Trophoblast cell (in vitro differentiated cells and primary cell): ENCODE measurements at regions not wholly inside any gene's neighbourhood (a gene's known extent, or its start where the extent isn't known, plus 50 kb on each side); places are given as distances from the start of the nearest gene placed in this dataset.

Experiments used
- DNase-seq, 2 donors: peaks; one replicate each; pipeline ENCODE4 v3.0.0-alpha.2; 2016
- H2AFZ ChIP-seq: 2 replicates; pipeline ENCODE4 v1.6.1; 2013; ENCODE audit warnings: low read length, moderate library complexity, mild to moderate bottlenecking; ENCODE audit not compliant: insufficient read depth, poor library complexity
- H2AK5ac ChIP-seq: 2 replicates; pipeline ENCODE4 v1.6.1; 2013; ENCODE audit warnings: mild to moderate bottlenecking, low read length
- H2BK120ac ChIP-seq: 2 replicates; pipeline ENCODE4 v1.6.1; 2013; ENCODE audit warnings: low read length, mild to moderate bottlenecking, moderate library complexity; ENCODE audit not compliant: insufficient read depth, poor library complexity
- H2BK12ac ChIP-seq: 2 replicates; pipeline ENCODE4 v1.6.1; 2013; ENCODE audit warnings: mild to moderate bottlenecking, low read length, moderate library complexity
- H2BK5ac ChIP-seq: 2 replicates; pipeline ENCODE4 v1.6.1; 2013; ENCODE audit warnings: low read length, low read depth, moderate library complexity, mild to moderate bottlenecking; ENCODE audit not compliant: poor library complexity
- H3K14ac ChIP-seq: 2 replicates; pipeline ENCODE4 v1.6.1; 2013; ENCODE audit warnings: mild to moderate bottlenecking, low read length
- H3K18ac ChIP-seq: 2 replicates; pipeline ENCODE4 v1.6.1; 2013; ENCODE audit warnings: mild to moderate bottlenecking, low read length
- H3K23ac ChIP-seq: 2 replicates; pipeline ENCODE4 v1.6.1; 2013; ENCODE audit warnings: low read length
- H3K27ac ChIP-seq: 2 replicates; pipeline ENCODE4 v1.5.1; 2013; ENCODE audit warnings: low read depth, mild to moderate bottlenecking, inconsistent platforms, low read length, moderate library complexity
- H3K27me3 ChIP-seq: 2 replicates; pipeline ENCODE4 v1.6.1; 2013; ENCODE audit warnings: inconsistent platforms, mild to moderate bottlenecking, low read length, moderate library complexity; ENCODE audit not compliant: insufficient read depth
- H3K36me3 ChIP-seq, 2 experiments: 1 replicate in 1 of 2; 2 replicates in 1 of 2; pipeline ENCODE4 v1.6.1; 2013; ENCODE audit warnings: low read length in 2 of 2, mild to moderate bottlenecking in 2 of 2, moderate library complexity in 1 of 2; ENCODE audit not compliant: insufficient read depth in 2 of 2, control insufficient read depth in 1 of 2
- H3K4ac ChIP-seq: 2 replicates; pipeline ENCODE4 v1.6.1; 2013; ENCODE audit warnings: low read depth, mild to moderate bottlenecking, low read length, moderate library complexity
- H3K4me1 ChIP-seq, 2 experiments: 1 replicate in 1 of 2; 2 replicates in 1 of 2; pipeline ENCODE4 v1.6.1; 2013; ENCODE audit warnings: low read length in 2 of 2, mild to moderate bottlenecking in 2 of 2, moderate library complexity in 1 of 2; ENCODE audit not compliant: insufficient read depth in 2 of 2, control insufficient read depth in 1 of 2
- H3K4me2 ChIP-seq: 2 replicates; pipeline ENCODE4 v1.6.1; 2013; ENCODE audit warnings: inconsistent platforms, mild to moderate bottlenecking, low read length, moderate library complexity
- H3K4me3 ChIP-seq: 2 replicates; pipeline ENCODE4 v1.5.1; 2013; ENCODE audit warnings: mild to moderate bottlenecking, low read depth, low read length, inconsistent platforms
- H3K79me1 ChIP-seq: one replicate; pipeline ENCODE4 v1.6.1; 2013; ENCODE audit warnings: low read length
- H3K79me2 ChIP-seq: 2 replicates; pipeline ENCODE4 v1.6.1; 2013; ENCODE audit warnings: low read length, mild to moderate bottlenecking; ENCODE audit not compliant: control insufficient read depth, insufficient read depth, poor library complexity
- H3K9ac ChIP-seq: 2 replicates; pipeline ENCODE4 v1.6.1; 2013; ENCODE audit warnings: mild to moderate bottlenecking, low read length
- H3K9me3 ChIP-seq: 2 replicates; pipeline ENCODE4 v1.6.1; 2013; ENCODE audit warnings: low read depth, mild to moderate bottlenecking, control low read depth, inconsistent platforms, low read length; ENCODE audit not compliant: insufficient read depth
- H4K12ac ChIP-seq: 2 replicates; pipeline ENCODE4 v1.6.1; 2013; ENCODE audit warnings: low read depth, mild to moderate bottlenecking, low read length, moderate library complexity
- H4K8ac ChIP-seq: 2 replicates; pipeline ENCODE4 v1.6.1; 2013; ENCODE audit warnings: low read depth, mild to moderate bottlenecking, low read length, moderate library complexity
- H4K91ac ChIP-seq: one replicate; pipeline ENCODE4 v1.6.1; 2013; ENCODE audit warnings: low read depth, mild to moderate bottlenecking, low read length, moderate library complexity
- WGBS: extraction: QIAGEN DNeasy Blood & Tissue Kit; methylation state at CpG from one replicate; pipeline ENCODE4 v1.1.7; 2013; ENCODE audit warnings: missing lambda C conversion rate; ENCODE audit not compliant: insufficient read length, insufficient coverage; ENCODE audit errors: extremely low coverage; 5-methylcytosine and 5-hydroxymethylcytosine counted together

DNA sequence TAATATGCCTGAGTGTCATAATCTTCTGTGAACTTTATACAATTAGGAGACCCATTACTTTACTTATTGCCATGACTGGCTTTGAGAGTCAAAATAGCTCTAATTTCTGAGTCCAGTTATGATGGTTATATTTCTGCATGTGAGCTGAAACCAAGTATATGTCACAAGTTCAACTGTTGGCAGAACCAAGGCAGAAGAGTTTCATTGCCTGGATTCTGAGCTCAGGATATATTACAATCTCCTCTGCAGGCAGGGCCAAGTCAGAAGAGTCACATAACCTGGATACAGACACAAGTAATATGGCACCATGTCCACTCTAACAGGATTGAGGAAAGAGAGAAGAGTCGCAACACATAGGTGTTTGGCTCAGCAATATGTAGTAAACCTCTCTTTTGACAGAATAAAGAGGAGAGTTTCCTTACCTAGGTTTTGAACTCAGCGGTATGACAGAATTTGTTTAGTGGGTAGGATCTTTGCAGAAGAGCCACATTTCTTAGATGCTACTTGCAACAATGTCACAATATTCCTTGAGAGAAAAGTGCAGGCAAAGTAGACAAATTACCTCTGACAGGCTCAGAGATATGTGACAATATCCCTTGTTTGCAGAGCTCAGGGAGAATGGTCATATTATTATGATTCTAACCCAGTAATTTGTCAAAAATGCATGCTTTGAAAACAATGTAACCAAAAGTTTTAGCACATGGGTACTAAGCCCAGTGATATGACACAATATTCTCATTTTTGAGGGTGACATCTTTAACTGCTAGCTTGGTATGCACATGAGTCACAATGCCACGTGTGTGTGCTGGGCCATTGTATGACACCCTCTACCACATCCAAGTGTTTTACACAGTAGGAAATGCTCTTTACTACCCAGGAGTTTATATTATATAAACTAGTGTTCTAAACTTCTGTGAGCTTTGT lies 895.3 kb upstream of the AMELY start:
- Histone ChIP-seq H3K23ac (no peak overlapping the region), H3K79me2 (no peaks in the 10 kb centered on the region), H3K27ac (no peak overlapping the region), H3K36me3 (no peaks in the 10 kb centered on the region), H2BK120ac (no peak overlapping the region), H3K9me3 (no peaks in the 10 kb centered on the region), H3K4me1 (no peaks in the 10 kb centered on the region), H4K8ac (no peak overlapping the region), H2AK5ac (no peak overlapping the region), H3K14ac (no peak overlapping the region), H3K4ac (no peak overlapping the region), H2AFZ (no peak overlapping the region), H4K12ac (no peak overlapping the region), H4K91ac (no peak overlapping the region), H3K27me3 (no peaks in the 10 kb centered on the region), H2BK12ac (no peak overlapping the region), H3K79me1 (no peaks in the 10 kb centered on the region), H3K18ac (no peak overlapping the region), H3K4me3 (no peak overlapping the region), H3K9ac (no peak overlapping the region), H2BK5ac (no peak overlapping the region), H3K4me2 (no peak overlapping the region)
- WGBS: no CpG with 5 or more reads among the region's 3 CpGs
- DNase-seq: peak in 1 of 2 donors; percentile 25

DNA sequence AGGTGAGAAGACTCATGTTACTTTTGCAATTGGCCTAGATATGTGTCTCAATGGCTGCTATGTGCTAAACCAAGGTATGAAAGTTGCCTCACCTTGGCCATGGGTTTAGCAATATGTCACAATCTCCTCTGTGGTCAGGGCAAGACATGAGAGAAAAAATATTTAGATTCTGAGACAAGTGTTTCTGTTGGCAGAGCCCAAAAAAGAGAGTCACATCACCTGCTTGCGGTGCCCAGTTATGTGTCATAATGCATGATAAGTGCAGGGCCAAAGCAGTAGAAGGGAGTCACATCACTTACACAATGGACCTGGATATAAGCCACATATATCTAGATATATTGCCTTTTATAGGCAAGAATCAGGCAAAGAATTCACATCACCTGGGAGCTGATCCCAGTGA lies 894.1 kb upstream of the AMELY start:
- H2BK5ac ChIP-seq: no peak overlapping the region
- no peak overlapping the region for H4K8ac ChIP-seq
- H2AK5ac ChIP-seq: no peak overlapping the region
- no peaks in the 10 kb centered on the region for H3K27me3 ChIP-seq
- H3K36me3 ChIP-seq: no peaks in the 10 kb centered on the region
- no peak overlapping the region for H4K91ac ChIP-seq
- no peak overlapping the region for H4K12ac ChIP-seq
- WGBS: no CpG with 5 or more reads among the region's 1 CpG
- no peak overlapping the region for H3K27ac ChIP-seq
- no peak overlapping the region for H3K9ac ChIP-seq
- no peak overlapping the region for H3K23ac ChIP-seq
- H3K4me3 ChIP-seq: no peak overlapping the region
- no peak overlapping the region for H2BK12ac ChIP-seq
- no peak overlapping the region for H2BK120ac ChIP-seq
- no peak overlapping the region for H3K4me2 ChIP-seq
- H3K18ac ChIP-seq: no peak overlapping the region
- H3K4me1 ChIP-seq: no peaks in the 10 kb centered on the region
- peak in 1 of 2 donors; percentile 51 for DNase-seq
- H2AFZ ChIP-seq: no peak overlapping the region
- H3K79me2 ChIP-seq: no peaks in the 10 kb centered on the region
- no peaks in the 10 kb centered on the region for H3K79me1 ChIP-seq
- H3K4ac ChIP-seq: no peak overlapping the region
- H3K14ac ChIP-seq: no peak overlapping the region
- no peaks in the 10 kb centered on the region for H3K9me3 ChIP-seq

DNA sequence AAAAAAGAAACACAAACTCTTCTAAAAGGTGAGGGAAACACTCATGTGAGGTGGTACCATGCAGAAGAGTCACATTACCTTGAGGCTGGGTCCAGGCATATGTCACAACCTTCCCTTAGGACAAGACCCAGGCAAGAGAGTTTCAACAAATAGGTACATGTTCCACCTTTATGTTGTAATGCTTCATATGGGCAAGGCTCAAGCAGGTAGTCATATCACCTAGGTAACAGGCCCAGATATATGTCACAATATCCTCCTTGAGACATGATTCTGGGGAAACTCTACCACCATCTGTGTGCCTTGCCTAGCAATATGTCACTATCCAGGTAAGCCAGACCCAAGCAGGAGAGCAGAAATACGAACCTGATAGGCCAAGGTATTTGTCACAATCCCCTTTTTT lies 892.2 kb upstream of the AMELY start:
- H3K9ac ChIP-seq: no peak overlapping the region
- H2BK12ac ChIP-seq: no peak overlapping the region
- H3K27ac ChIP-seq: no peak overlapping the region
- DNase-seq: peak in 1 of 2 donors; percentile 43
- no peak overlapping the region for H2BK5ac ChIP-seq
- H4K8ac ChIP-seq: no peak overlapping the region
- H3K14ac ChIP-seq: no peak overlapping the region
- H3K4me2 ChIP-seq: no peak overlapping the region
- H3K23ac ChIP-seq: no peak overlapping the region
- WGBS: no CpG with 5 or more reads among the region's 1 CpG
- H3K18ac ChIP-seq: no peak overlapping the region
- no peaks in the 10 kb centered on the region for H3K4me1 ChIP-seq
- no peak overlapping the region for H4K12ac ChIP-seq
- H4K91ac ChIP-seq: no peak overlapping the region
- H3K9me3 ChIP-seq: no peaks in the 10 kb centered on the region
- H2AK5ac ChIP-seq: no peak overlapping the region
- no peak overlapping the region for H3K4me3 ChIP-seq
- no peaks in the 10 kb centered on the region for H3K79me1 ChIP-seq
- H2AFZ ChIP-seq: no peak overlapping the region
- H2BK120ac ChIP-seq: no peak overlapping the region
- no peak overlapping the region for H3K4ac ChIP-seq
- no peaks in the 10 kb centered on the region for H3K36me3 ChIP-seq
- no peaks in the 10 kb centered on the region for H3K27me3 ChIP-seq
- no peaks in the 10 kb centered on the region for H3K79me2 ChIP-seq

GRCh38 chrY:7796128-7796527 lies 884.6 kb upstream of the AMELY start:
- no peak overlapping the region for H2BK5ac ChIP-seq
- no peak overlapping the region for H2BK120ac ChIP-seq
- H3K36me3 ChIP-seq: no peaks in the 10 kb centered on the region
- no peak overlapping the region for H3K9ac ChIP-seq
- no peak overlapping the region for H4K8ac ChIP-seq
- no peak overlapping the region for H3K4ac ChIP-seq
- no peak overlapping the region for H3K18ac ChIP-seq
- H3K4me3 ChIP-seq: no peak overlapping the region
- H3K4me1 ChIP-seq: no peaks in the 10 kb centered on the region
- no peaks in the 10 kb centered on the region for H3K79me2 ChIP-seq
- no peak overlapping the region for H3K4me2 ChIP-seq
- H3K23ac ChIP-seq: no peak overlapping the region
- peaks cover 2% of the 10 kb centered on the region for H3K79me1 ChIP-seq
- H3K27ac ChIP-seq: no peak overlapping the region
- H3K27me3 ChIP-seq: no peaks in the 10 kb centered on the region
- no peak overlapping the region for H4K12ac ChIP-seq
- no peaks in the 10 kb centered on the region for H3K9me3 ChIP-seq
- no peak overlapping the region for H2AFZ ChIP-seq
- H2AK5ac ChIP-seq: no peak overlapping the region
- no peak overlapping the region for H3K14ac ChIP-seq
- H4K91ac ChIP-seq: no peak overlapping the region
- DNase-seq: no peak
- H2BK12ac ChIP-seq: no peak overlapping the region
